Immature natural killer cell (primary cell): ENCODE measurements at regions not wholly inside any gene's neighbourhood (a gene's known extent, or its start where the extent isn't known, plus 50 kb on each side); places are given as distances from the start of the nearest gene placed in this dataset.

Source experiments
- DNase-seq, 3 donors: peaks; one replicate each; pipeline ENCODE4 v3.0.0; 2022; ENCODE audit warnings: mixed read lengths in 1 of 3
- H3K27ac Mint-ChIP-seq, 6 donors: one replicate each; pipeline ENCODE4 v1.8.0; 2020; ENCODE audit warnings: mixed read lengths in 6 of 6, mild to moderate bottlenecking in 5 of 6, inconsistent platforms in 4 of 6, moderate library complexity in 3 of 6
- H3K27me3 Mint-ChIP-seq, 3 donors: one replicate each; pipeline ENCODE4 v1.8.0; 2020 to 2021; ENCODE audit warnings: low read depth in 3 of 3, mild to moderate bottlenecking in 3 of 3, mixed read lengths in 3 of 3, moderate library complexity in 3 of 3, inconsistent platforms in 1 of 3
- H3K36me3 Mint-ChIP-seq, 3 donors: one replicate each; pipeline ENCODE4 v1.8.0; 2020; ENCODE audit warnings: mixed read lengths in 3 of 3, inconsistent platforms in 2 of 3, mild to moderate bottlenecking in 2 of 3
- H3K4me1 Mint-ChIP-seq, 2 donors: one replicate each; pipeline ENCODE4 v1.8.0; 2020; ENCODE audit warnings: inconsistent platforms in 2 of 2, mild to moderate bottlenecking in 2 of 2, mixed read lengths in 2 of 2, moderate library complexity in 1 of 2
- H3K4me3 Mint-ChIP-seq, 5 donors: one replicate each; pipeline ENCODE4 v1.8.0; 2020; ENCODE audit warnings: mild to moderate bottlenecking in 5 of 5, mixed read lengths in 5 of 5, inconsistent platforms in 3 of 5, moderate library complexity in 3 of 5
- H3K9me3 Mint-ChIP-seq, 6 donors: one replicate each; pipeline ENCODE4 v1.8.0; 2020; ENCODE audit warnings: mild to moderate bottlenecking in 6 of 6, mixed read lengths in 6 of 6, inconsistent platforms in 4 of 6, moderate library complexity in 3 of 6

DNA sequence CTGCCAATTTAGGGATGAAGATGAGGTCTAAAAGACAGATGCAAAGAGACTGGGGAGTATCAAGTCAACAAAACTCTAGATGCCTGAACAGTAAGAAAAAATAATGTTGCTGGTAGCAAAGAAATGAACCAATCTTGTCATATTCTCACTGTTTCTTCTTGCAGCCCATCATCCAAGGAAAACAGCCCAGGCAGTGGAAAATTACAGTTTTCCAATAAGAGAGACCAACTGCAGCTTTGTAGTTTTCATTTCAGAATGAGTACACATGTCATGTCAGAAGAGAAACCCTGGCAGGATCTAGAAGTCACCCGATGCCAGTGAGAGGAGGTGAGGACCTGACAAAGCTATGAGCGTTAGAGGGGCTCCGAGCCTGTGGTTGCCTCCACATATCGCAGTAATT is 500.4 kb upstream of the PSMD7 start:
- H3K4me1 Mint-ChIP-seq: no peaks in the 10 kb centered on the region
- H3K27me3 Mint-ChIP-seq: no peaks in the 10 kb centered on the region
- H3K4me3 Mint-ChIP-seq: no peak overlapping the region
- no peak overlapping the region for H3K27ac Mint-ChIP-seq
- peaks cover 0 to 10% (median 0%) of the 10 kb centered on the region in 6 donors for H3K9me3 Mint-ChIP-seq
- DNase-seq: no peak
- H3K36me3 Mint-ChIP-seq: no peaks in the 10 kb centered on the region

- Mint-ChIP-seq H3K27me3 (no peaks in the 10 kb centered on the region), H3K4me3 (no peak overlapping the region), H3K36me3 (no peaks in the 10 kb centered on the region), H3K4me1 (no peaks in the 10 kb centered on the region), H3K27ac (no peak overlapping the region), H3K9me3 (peaks cover 0 to 10% (median 0%) of the 10 kb centered on the region in 6 donors)
- DNase-seq: no peak
These were observed 501.6 kb upstream of the PSMD7 start for GRCh38 chr16:73794994-73795393.

- no peak for DNase-seq
- H3K36me3 Mint-ChIP-seq: no peaks in the 10 kb centered on the region
- peaks cover 0 to 10% (median 0%) of the 10 kb centered on the region in 6 donors for H3K9me3 Mint-ChIP-seq
- H3K27me3 Mint-ChIP-seq: no peaks in the 10 kb centered on the region
- no peak overlapping the region for H3K27ac Mint-ChIP-seq
- no peaks in the 10 kb centered on the region for H3K4me1 Mint-ChIP-seq
- no peak overlapping the region for H3K4me3 Mint-ChIP-seq
These were observed 502.7 kb upstream of the PSMD7 start for GRCh38 chr16:73793871-73794437.

DNA sequence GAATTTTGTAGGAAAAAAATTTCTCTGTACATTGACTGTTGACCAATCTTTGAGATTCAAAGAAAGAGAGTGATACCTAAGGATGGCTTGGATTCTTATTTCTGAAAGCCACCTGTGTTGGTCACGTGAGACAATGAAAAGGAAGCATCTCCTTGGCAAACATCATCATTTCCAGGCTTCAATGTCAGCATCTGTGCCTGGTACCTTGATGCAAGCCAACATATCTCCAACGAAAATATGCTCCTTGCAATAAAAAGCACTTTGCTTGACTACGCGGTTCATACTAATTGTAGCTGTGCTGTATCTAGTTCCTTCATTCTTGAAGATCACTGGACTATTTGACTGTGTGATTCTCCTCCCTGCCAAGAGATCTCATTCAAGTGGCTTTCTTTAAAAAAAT is 503.4 kb upstream of the PSMD7 start:
- peaks cover 0 to 10% (median 0%) of the 10 kb centered on the region in 6 donors for H3K9me3 Mint-ChIP-seq
- H3K4me3 Mint-ChIP-seq: no peak overlapping the region
- H3K27ac Mint-ChIP-seq: no peak overlapping the region
- no peaks in the 10 kb centered on the region for H3K27me3 Mint-ChIP-seq
- no peaks in the 10 kb centered on the region for H3K36me3 Mint-ChIP-seq
- DNase-seq: no peak
- no peaks in the 10 kb centered on the region for H3K4me1 Mint-ChIP-seq

DNA sequence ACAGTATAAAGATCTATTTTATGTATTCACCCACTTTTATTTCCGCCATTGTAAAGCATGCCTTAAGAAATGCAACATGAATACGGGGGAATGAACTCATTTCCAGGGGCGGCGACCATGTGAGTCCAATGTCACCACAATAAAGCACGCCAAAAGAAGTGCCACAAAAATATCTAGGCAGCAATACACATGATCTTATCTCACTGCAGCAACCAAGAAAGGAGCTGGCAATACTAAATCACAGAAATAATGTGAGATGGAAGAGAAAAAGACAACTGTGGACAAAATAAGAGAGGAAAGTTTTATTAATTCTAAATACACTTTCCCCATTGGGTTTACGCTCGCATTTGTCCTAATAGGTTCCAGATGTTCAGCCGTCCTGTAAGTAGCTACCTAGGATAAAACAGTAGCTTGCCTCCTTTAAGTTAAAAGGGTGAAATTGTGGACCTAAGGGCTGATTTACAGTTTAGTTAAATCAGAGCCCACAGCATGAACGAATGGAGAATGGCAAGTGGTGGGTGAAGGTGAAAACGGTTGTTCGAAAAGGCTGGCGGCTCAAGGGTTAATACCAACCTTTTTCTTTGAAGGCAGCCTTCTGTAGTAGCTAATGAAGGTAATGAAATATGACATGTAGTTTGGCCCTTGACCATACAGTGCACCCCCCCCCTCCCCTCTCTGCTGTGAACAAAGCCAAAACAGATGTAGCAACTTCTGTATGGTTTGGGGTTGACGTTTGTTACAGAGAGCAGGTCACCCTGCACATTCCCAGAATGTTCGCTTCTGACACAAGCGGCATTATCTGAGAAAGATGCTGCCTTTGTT is 504.2 kb upstream of the PSMD7 start:
- peaks cover 0 to 10% (median 0%) of the 10 kb centered on the region in 6 donors for H3K9me3 Mint-ChIP-seq
- no peaks in the 10 kb centered on the region for H3K4me1 Mint-ChIP-seq
- no peaks in the 10 kb centered on the region for H3K36me3 Mint-ChIP-seq
- H3K4me3 Mint-ChIP-seq: no peak overlapping the region
- H3K27me3 Mint-ChIP-seq: no peaks in the 10 kb centered on the region
- DNase-seq: no peak
- no peak overlapping the region for H3K27ac Mint-ChIP-seq

GRCh38 chr16:73781297-73781696 is 515.3 kb upstream of the PSMD7 start:
- Mint-ChIP-seq H3K36me3 (peaks cover 0 to 7% (median 0%) of the 10 kb centered on the region in 3 donors), H3K27me3 (peaks cover 0 to 3% (median 2%) of the 10 kb centered on the region in 3 donors), H3K4me3 (no peak overlapping the region), H3K4me1 (no peaks in the 10 kb centered on the region), H3K27ac (no peak overlapping the region), H3K9me3 (peaks cover 0 to 39% (median 4%) of the 10 kb centered on the region in 6 donors)
- no peak for DNase-seq

- Mint-ChIP-seq H3K9me3 (peaks cover 0 to 24% (median under 1%) of the 10 kb centered on the region in 6 donors), H3K4me1 (no peaks in the 10 kb centered on the region), H3K36me3 (peaks cover 0 to 3% (median 0%) of the 10 kb centered on the region in 3 donors), H3K4me3 (no peak overlapping the region), H3K27me3 (peaks cover 0 to 5% (median 5%) of the 10 kb centered on the region in 3 donors), H3K27ac (no peak overlapping the region)
- no peak for DNase-seq
These were observed 517.7 kb upstream of the PSMD7 start for GRCh38 chr16:73778887-73779286.

- peaks cover 0 to 3% (median 0%) of the 10 kb centered on the region in 3 donors for H3K36me3 Mint-ChIP-seq
- H3K27me3 Mint-ChIP-seq: peaks cover 0 to 5% (median 2%) of the 10 kb centered on the region in 3 donors
- H3K27ac Mint-ChIP-seq: no peak overlapping the region
- no peaks in the 10 kb centered on the region for H3K4me1 Mint-ChIP-seq
- no peak for DNase-seq
- H3K9me3 Mint-ChIP-seq: peaks cover 0 to 17% (median under 1%) of the 10 kb centered on the region in 6 donors
- H3K4me3 Mint-ChIP-seq: no peak overlapping the region
These were observed 520.7 kb upstream of the PSMD7 start for GRCh38 chr16:73775841-73776388.

- Mint-ChIP-seq H3K4me3 (no peak overlapping the region), H3K27me3 (peaks cover 0 to 4% (median 2%) of the 10 kb centered on the region in 3 donors), H3K4me1 (no peaks in the 10 kb centered on the region), H3K9me3 (peaks cover 0 to 5% (median 0%) of the 10 kb centered on the region in 6 donors), H3K27ac (no peak overlapping the region), H3K36me3 (no peaks in the 10 kb centered on the region)
- DNase-seq: no peak
These were observed 525.2 kb upstream of the PSMD7 start for GRCh38 chr16:73771196-73772064.

- no peak overlapping the region for H3K27ac Mint-ChIP-seq
- no peaks in the 10 kb centered on the region for H3K36me3 Mint-ChIP-seq
- H3K4me3 Mint-ChIP-seq: no peak overlapping the region
- H3K9me3 Mint-ChIP-seq: peaks cover 0 to 5% (median 0%) of the 10 kb centered on the region in 6 donors
- no peaks in the 10 kb centered on the region for H3K27me3 Mint-ChIP-seq
- DNase-seq: no peak
- no peaks in the 10 kb centered on the region for H3K4me1 Mint-ChIP-seq
These were observed 527.8 kb upstream of the PSMD7 start for GRCh38 chr16:73768786-73769203.

- H3K9me3 Mint-ChIP-seq: peaks cover 0 to 12% (median 1%) of the 10 kb centered on the region in 6 donors
- H3K4me3 Mint-ChIP-seq: no peak overlapping the region
- no peaks in the 10 kb centered on the region for H3K36me3 Mint-ChIP-seq
- DNase-seq: no peak
- H3K27ac Mint-ChIP-seq: no peak overlapping the region
- H3K27me3 Mint-ChIP-seq: no peaks in the 10 kb centered on the region
- no peaks in the 10 kb centered on the region for H3K4me1 Mint-ChIP-seq
These were observed 532.3 kb upstream of the PSMD7 start for GRCh38 chr16:73764321-73764720.

DNA sequence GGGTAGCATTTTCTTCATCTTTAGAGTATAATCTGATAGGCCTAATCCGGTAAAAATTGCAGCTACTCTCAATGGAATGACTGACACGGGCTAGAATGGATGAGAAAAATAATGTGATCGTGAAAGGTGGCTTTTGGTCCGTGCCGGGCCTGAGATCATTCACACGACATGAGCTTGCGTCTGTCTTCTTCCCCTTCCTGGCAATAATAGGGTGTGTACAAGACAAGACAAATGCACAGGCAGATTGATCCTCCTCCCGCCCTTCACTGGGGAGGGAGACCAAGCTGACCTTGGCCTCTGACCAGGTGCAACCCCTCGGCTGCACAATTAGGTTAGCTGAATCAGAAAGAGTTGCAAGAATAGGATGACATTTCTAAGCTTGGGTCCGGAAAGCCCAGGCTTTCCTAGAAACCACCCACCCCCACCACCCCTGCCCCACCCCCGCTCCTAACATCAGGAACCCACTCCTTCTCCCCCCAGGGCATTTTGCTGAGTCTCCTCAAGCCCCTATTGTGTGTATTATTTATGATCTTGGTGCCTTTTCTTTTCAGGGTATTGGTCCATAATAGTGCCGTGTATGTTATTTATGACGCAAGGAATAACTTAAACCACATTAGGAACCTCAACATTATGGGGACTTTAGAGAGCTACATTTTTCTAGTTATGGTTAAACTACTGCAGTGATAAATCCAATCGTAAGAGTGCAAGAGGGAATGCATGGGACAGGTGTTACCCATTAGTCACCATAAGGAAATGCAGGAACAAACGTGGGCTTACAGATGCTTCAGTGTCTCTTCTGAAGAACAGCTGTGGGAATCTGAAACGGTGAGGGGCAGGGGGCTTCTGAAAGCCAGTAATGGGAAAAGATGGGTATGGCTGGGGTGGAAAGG is 540.1 kb upstream of the PSMD7 start:
- DNase-seq: no peak
- no peaks in the 10 kb centered on the region for H3K4me1 Mint-ChIP-seq
- no peak overlapping the region for H3K27ac Mint-ChIP-seq
- H3K9me3 Mint-ChIP-seq: peaks cover 0 to 15% (median 3%) of the 10 kb centered on the region in 6 donors
- peaks cover 0 to 6% (median 0%) of the 10 kb centered on the region in 3 donors for H3K27me3 Mint-ChIP-seq
- H3K36me3 Mint-ChIP-seq: no peaks in the 10 kb centered on the region
- no peak overlapping the region for H3K4me3 Mint-ChIP-seq

GRCh38 chr16:73753931-73754330 is 542.7 kb upstream of the PSMD7 start:
- no peak overlapping the region for H3K27ac Mint-ChIP-seq
- peaks cover 0 to 6% (median 2%) of the 10 kb centered on the region in 3 donors for H3K27me3 Mint-ChIP-seq
- no peak for DNase-seq
- no peak overlapping the region for H3K4me3 Mint-ChIP-seq
- no peaks in the 10 kb centered on the region for H3K36me3 Mint-ChIP-seq
- H3K9me3 Mint-ChIP-seq: peaks cover 0 to 15% (median 2%) of the 10 kb centered on the region in 6 donors
- no peaks in the 10 kb centered on the region for H3K4me1 Mint-ChIP-seq
